ENCODE measurements at regions not wholly inside any gene's neighbourhood (a gene's known extent, or its start where the extent isn't known, plus 50 kb on each side); places are given as distances from the start of the nearest gene placed in this dataset.

DNA sequence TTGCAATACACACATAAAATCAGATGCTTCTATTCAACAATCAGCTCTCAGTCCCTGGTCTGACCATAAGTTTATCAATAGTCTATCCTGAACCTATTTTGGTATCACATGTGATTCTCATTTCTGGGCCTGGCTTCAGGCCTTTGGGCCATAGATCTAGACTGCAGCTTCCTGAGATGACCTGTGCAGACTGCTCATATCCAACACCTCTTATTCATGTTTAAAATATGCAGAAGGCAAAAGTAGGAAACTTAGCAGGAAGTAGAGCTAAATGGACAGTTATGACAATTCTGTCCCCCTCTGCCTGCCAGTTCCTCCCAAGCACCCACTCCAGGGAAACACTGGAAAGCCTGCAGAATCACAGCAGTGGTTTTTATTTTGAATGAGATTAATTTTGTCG lies 53.3 kb downstream of the C7orf25 start:
- Histone ChIP-seq H3K4me3 (ENCODE audit: low read depth, low read length) (no peak overlapping the region), H3K27me3 (ENCODE audit: control insufficient read depth, insufficient read depth, low read length) (peaks cover 5% of the 10 kb centered on the region), H3K9me3 (ENCODE audit: control insufficient read depth, insufficient read depth, low read length) (peaks cover 3% of the 10 kb centered on the region; the same call in 1 of the 2 replicates), H3K27ac (ENCODE audit: low read depth, low read length) (no peak overlapping the region)
- ChIA-PET CTCF (no interaction called here), POLR2A (no interaction called here)
- DNase-seq (ENCODE audit: low read depth, low spot score): no peak
- TF ChIP-seq, protein P1, sequence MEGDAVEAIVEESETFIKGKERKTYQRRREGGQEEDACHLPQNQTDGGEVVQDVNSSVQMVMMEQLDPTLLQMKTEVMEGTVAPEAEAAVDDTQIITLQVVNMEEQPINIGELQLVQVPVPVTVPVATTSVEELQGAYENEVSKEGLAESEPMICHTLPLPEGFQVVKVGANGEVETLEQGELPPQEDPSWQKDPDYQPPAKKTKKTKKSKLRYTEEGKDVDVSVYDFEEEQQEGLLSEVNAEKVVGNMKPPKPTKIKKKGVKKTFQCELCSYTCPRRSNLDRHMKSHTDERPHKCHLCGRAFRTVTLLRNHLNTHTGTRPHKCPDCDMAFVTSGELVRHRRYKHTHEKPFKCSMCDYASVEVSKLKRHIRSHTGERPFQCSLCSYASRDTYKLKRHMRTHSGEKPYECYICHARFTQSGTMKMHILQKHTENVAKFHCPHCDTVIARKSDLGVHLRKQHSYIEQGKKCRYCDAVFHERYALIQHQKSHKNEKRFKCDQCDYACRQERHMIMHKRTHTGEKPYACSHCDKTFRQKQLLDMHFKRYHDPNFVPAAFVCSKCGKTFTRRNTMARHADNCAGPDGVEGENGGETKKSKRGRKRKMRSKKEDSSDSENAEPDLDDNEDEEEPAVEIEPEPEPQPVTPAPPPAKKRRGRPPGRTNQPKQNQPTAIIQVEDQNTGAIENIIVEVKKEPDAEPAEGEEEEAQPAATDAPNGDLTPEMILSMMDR (IDR thresholded peaks at IDR 0.05; ENCODE audit: low read depth, low read length): no peak

DNA sequence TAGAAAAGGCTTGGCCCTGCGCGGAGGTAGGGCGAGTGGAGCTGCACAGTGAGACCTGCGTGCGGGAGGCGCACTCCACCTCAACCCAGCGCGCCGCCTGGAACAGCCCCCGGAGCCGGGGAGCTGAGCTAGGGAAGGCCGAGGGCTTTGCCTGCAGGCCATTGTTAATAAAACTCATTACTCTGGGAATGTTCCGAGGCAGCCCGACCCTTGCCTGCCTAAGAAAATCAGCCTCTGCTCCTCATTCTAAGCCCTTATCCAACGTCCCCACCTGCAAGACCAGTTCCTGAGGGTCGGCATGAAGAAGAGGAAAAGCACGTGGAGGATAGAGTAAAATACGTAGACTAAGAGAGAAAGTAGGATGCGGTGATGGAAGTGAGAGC lies 55.3 kb downstream of the C7orf25 start:
- ChIA-PET CTCF (interaction anchor here (1.5 kb wide), 1 partner anchor 15 kb away, joined by 4 read pairs; no protein-coding TSS in a partner anchor), POLR2A (no interaction called here)
- DNase-seq (ENCODE audit: low read depth, low spot score): no peak
- peak overlapping the region; percentile 49 for H3K4me3 ChIP-seq (ENCODE audit: low read depth, low read length)
- H3K27me3 ChIP-seq (ENCODE audit: control insufficient read depth, insufficient read depth, low read length): peaks cover 13% of the 10 kb centered on the region
- H3K27ac ChIP-seq (ENCODE audit: low read depth, low read length): no peak overlapping the region
- TF ChIP-seq, protein P1 (IDR thresholded peaks at IDR 0.05; ENCODE audit: low read depth, low read length): no peak
- H3K9me3 ChIP-seq (ENCODE audit: control insufficient read depth, insufficient read depth, low read length): peaks cover 3% of the 10 kb centered on the region; the same call in 1 of the 2 replicates

DNA sequence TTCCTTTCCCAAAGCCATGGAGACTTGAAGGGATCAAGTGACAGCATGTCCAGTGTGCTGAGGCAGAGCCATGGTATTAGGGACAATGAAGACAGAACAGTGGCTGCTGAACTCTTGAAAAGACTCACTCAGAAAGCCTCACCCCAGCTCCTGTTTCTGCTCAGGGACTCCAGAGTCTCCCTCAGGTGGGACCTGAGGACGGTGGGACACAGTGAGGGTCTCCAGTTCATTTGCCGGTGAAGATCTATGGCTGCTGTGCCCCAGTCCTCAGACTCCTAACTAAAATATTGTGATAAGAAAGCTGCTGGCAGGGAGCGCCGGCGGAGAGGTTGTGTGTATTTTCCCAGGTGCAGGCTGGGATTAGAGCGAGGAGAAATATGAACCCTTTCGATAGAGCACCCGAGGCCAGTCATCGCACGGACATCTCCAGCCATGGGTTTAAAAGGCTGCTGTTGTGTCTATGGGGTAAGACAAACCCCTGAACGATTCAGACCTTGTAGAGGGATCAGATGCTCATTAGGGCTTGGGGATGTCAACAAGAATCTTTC lies 57.2 kb downstream of the C7orf25 start:
- Histone ChIP-seq H3K4me3 (ENCODE audit: low read depth, low read length) (no peak overlapping the region), H3K27ac (ENCODE audit: low read depth, low read length) (no peak overlapping the region), H3K27me3 (ENCODE audit: control insufficient read depth, insufficient read depth, low read length) (peaks cover 13% of the 10 kb centered on the region), H3K9me3 (ENCODE audit: control insufficient read depth, insufficient read depth, low read length) (peaks cover 3% of the 10 kb centered on the region; the same call in 1 of the 2 replicates)
- POLR2A ChIA-PET: no interaction called here
- no peak for DNase-seq (ENCODE audit: low read depth, low spot score)
- TF ChIP-seq, protein P1 (IDR thresholded peaks at IDR 0.05; ENCODE audit: low read depth, low read length): no peak
- CTCF ChIA-PET: no interaction called here

DNA sequence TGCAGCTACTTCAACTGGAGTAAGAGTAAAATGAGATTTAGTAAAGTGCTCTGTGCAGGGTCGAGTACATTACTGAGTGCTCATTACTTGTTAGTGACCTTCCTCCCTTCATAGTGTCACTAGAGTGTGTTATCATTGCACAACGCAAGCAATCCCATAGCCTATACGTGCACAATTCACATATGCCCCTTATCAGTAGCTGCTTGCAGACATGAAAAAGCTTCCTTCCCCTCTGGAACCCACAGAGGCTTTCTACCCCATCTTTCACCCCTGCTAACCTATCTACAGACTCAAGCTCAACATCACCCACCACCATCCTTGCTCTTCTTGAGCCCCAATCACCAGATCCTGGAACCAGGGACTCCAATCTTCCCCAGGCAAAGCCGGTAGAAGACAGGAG lies 59.3 kb downstream of the C7orf25 start:
- CTCF ChIA-PET: no interaction called here
- TF ChIP-seq, protein P1 (IDR thresholded peaks at IDR 0.05; ENCODE audit: low read depth, low read length): no peak
- POLR2A ChIA-PET: no interaction called here
- peaks cover 3% of the 10 kb centered on the region; the same call in 1 of the 2 replicates for H3K9me3 ChIP-seq (ENCODE audit: control insufficient read depth, insufficient read depth, low read length)
- no peak overlapping the region for H3K27ac ChIP-seq (ENCODE audit: low read depth, low read length)
- no peak overlapping the region for H3K4me3 ChIP-seq (ENCODE audit: low read depth, low read length)
- DNase-seq (ENCODE audit: low read depth, low spot score): no peak
- H3K27me3 ChIP-seq (ENCODE audit: control insufficient read depth, insufficient read depth, low read length): peaks cover 13% of the 10 kb centered on the region

DNA sequence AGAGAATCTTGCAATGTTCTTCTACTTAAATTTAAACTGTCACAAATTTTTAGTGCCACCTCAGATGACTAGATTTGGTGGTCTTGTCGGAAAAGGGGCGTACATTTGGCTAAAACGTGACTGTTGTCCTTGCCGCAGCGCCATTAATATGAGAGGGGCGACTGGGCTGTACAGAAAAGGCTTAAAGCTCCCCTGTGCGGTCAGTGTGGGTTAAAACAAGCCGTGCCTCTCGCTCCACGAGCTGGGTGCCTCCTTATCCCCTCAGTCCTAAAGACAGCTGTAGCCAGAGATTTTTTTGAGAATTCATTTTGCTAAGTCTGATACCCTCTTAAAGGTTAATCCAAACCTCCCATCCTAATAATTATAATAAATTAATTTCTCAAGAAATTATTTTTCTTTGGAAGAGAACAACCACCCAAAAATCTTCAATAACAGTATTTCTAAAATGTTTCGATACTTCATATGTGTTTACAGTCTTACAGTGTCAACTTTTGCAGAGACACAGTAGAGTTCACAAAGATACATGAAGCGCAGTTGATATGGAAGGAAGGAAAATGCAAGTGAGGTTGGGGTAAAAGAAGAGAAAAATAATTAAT lies 68.6 kb downstream of the C7orf25 start:
- no peak overlapping the region for H3K27ac ChIP-seq (ENCODE audit: low read depth, low read length)
- no peaks in the 10 kb centered on the region for H3K9me3 ChIP-seq (ENCODE audit: control insufficient read depth, insufficient read depth, low read length)
- TF ChIP-seq, protein P1 (IDR thresholded peaks at IDR 0.05; ENCODE audit: low read depth, low read length): peak; percentile 59
- ChIA-PET CTCF (interaction anchor here (0.6 to 3.4 kb wide), 11 partner anchors 12 to 903 kb away, joined by 3 to 21 read pairs (median 4); partner anchors contain the start of gene MRPL32), POLR2A (no interaction called here)
- H3K4me3 ChIP-seq (ENCODE audit: low read depth, low read length): no peak overlapping the region; the same call in 1 of the 2 replicates
- H3K27me3 ChIP-seq (ENCODE audit: control insufficient read depth, insufficient read depth, low read length): peaks cover 17% of the 10 kb centered on the region
- DNase-seq (ENCODE audit: low read depth, low spot score): no peak
